Stomach (tissue), 4 donors: ENCODE measurements at regions not wholly inside any gene's neighbourhood (a gene's known extent, or its start where the extent isn't known, plus 50 kb on each side); places are given as distances from the start of the nearest gene placed in this dataset.

ENCODE experiments used
- CTCF ChIP-seq, 7 experiments: fragments of 450-650 bp in 4 of 7; fragments of 200-600 bp in 3 of 7; sonication (generic) in 3 of 7; IDR thresholded peaks; one replicate each; pipeline ENCODE4 v1.5.1; 2016 to 2019; ENCODE audit warnings: antibody characterized with exemption in 7 of 7, control low read depth in 2 of 7, mild to moderate bottlenecking in 1 of 7
- POLR2A ChIP-seq, 4 donors: fragments of 450-650 bp; IDR thresholded peaks; one replicate each; pipeline ENCODE4 v1.6.1; 2016; ENCODE audit warnings: antibody characterized with exemption in 4 of 4, control low read depth in 2 of 4, mild to moderate bottlenecking in 1 of 4, moderate library complexity in 1 of 4

GRCh38 chr11:105548359-105548758, 61.5 kb upstream of the GRIA4 start:
- TF ChIP-seq POLR2A (IDR thresholded peaks at IDR 0.05) (no peak), CTCF (IDR thresholded peaks at IDR 0.05) (no peak)
